ENCODE measurements at regions not wholly inside any gene's neighbourhood (a gene's known extent, or its start where the extent isn't known, plus 50 kb on each side); places are given as distances from the start of the nearest gene placed in this dataset.

- H3K27ac ChIP-seq (ENCODE audit: low read depth, low read length), result no peak overlapping the region
These were observed 465.9 kb upstream of the ATXN8OS start for GRCh38 chr13:69641773-69642172.

GRCh38 chr13:69633044-69633443 lies 474.6 kb upstream of the ATXN8OS start:
- Histone ChIP-seq H3K9me3 (ENCODE audit: control insufficient read depth, insufficient read depth, low read length) (no peaks in the 10 kb centered on the region), H3K4me1 (ENCODE audit: control insufficient read depth, low read length) (no peaks in the 10 kb centered on the region), H3K4me2 (ENCODE audit: low read length) (no peak overlapping the region), H4K20me1 (ENCODE audit: control insufficient read depth, insufficient read depth, low read depth, low read length) (no peaks in the 10 kb centered on the region), H3K9me2 (replicated peaks; ENCODE audit: control insufficient read depth, low read length) (no peaks in the 10 kb centered on the region), H3K27ac (ENCODE audit: low read depth, low read length) (no peak overlapping the region), H3K36me3 (ENCODE audit: control insufficient read depth, low read length) (no peaks in the 10 kb centered on the region), H3K4me3 (ENCODE audit: low read length) (no peak overlapping the region), H3K27me3 (ENCODE audit: control insufficient read depth, low read length) (no peaks in the 10 kb centered on the region), H3K79me2 (ENCODE audit: control insufficient read depth, low read length) (no peaks in the 10 kb centered on the region), H3F3A (ENCODE audit: control insufficient read depth, insufficient read depth) (no peaks in the 10 kb centered on the region)
- no peak for TF ChIP-seq EZH2phosphoT487 (IDR thresholded peaks at IDR 0.05; ENCODE audit: borderline replicate concordance, low read length)
- TF ChIP-seq CTCF (IDR thresholded peaks at IDR 0.05; ENCODE audit: low read depth, low read length, poor library complexity, severe bottlenecking), result no peak

More at GRCh38 chr13:69641773-69642172, 465.9 kb upstream of the ATXN8OS start:
- H3K9me2 ChIP-seq (replicated peaks; ENCODE audit: control insufficient read depth, low read length), result no peaks in the 10 kb centered on the region
- H3F3A ChIP-seq (ENCODE audit: control insufficient read depth, insufficient read depth), result no peaks in the 10 kb centered on the region
- peaks cover 5% of the 10 kb centered on the region; the same call in 1 of the 2 replicates for H3K9me3 ChIP-seq (ENCODE audit: control insufficient read depth, insufficient read depth, low read length)
- no peak overlapping the region for H3K4me2 ChIP-seq (ENCODE audit: low read length)
- no peak overlapping the region for H3K4me3 ChIP-seq (ENCODE audit: low read length)
- no peaks in the 10 kb centered on the region for H3K79me2 ChIP-seq (ENCODE audit: control insufficient read depth, low read length)
- no peaks in the 10 kb centered on the region for H3K27me3 ChIP-seq (ENCODE audit: control insufficient read depth, low read length)
- TF ChIP-seq CTCF (IDR thresholded peaks at IDR 0.05; ENCODE audit: low read depth, low read length, poor library complexity, severe bottlenecking), result no peak
- TF ChIP-seq EZH2phosphoT487 (IDR thresholded peaks at IDR 0.05; ENCODE audit: borderline replicate concordance, low read length), result no peak
- no peaks in the 10 kb centered on the region for H3K36me3 ChIP-seq (ENCODE audit: control insufficient read depth, low read length)
- no peaks in the 10 kb centered on the region for H3K4me1 ChIP-seq (ENCODE audit: control insufficient read depth, low read length)
- no peaks in the 10 kb centered on the region for H4K20me1 ChIP-seq (ENCODE audit: control insufficient read depth, insufficient read depth, low read depth, low read length)

GRCh38 chr13:69623973-69624372 lies 483.7 kb upstream of the ATXN8OS start:
- Histone ChIP-seq H3K27ac (ENCODE audit: low read depth, low read length) (no peak overlapping the region), H3F3A (ENCODE audit: control insufficient read depth, insufficient read depth) (no peaks in the 10 kb centered on the region), H3K4me1 (ENCODE audit: control insufficient read depth, low read length) (no peaks in the 10 kb centered on the region), H3K4me3 (ENCODE audit: low read length) (no peak overlapping the region), H3K9me3 (ENCODE audit: control insufficient read depth, insufficient read depth, low read length) (no peaks in the 10 kb centered on the region), H3K27me3 (ENCODE audit: control insufficient read depth, low read length) (no peaks in the 10 kb centered on the region), H3K79me2 (ENCODE audit: control insufficient read depth, low read length) (no peaks in the 10 kb centered on the region), H3K9me2 (replicated peaks; ENCODE audit: control insufficient read depth, low read length) (no peaks in the 10 kb centered on the region), H3K36me3 (ENCODE audit: control insufficient read depth, low read length) (no peaks in the 10 kb centered on the region), H3K4me2 (ENCODE audit: low read length) (no peak overlapping the region), H4K20me1 (ENCODE audit: control insufficient read depth, insufficient read depth, low read depth, low read length) (no peaks in the 10 kb centered on the region)
- TF ChIP-seq CTCF (IDR thresholded peaks at IDR 0.05; ENCODE audit: low read depth, low read length, poor library complexity, severe bottlenecking), result no peak
- no peak for TF ChIP-seq EZH2phosphoT487 (IDR thresholded peaks at IDR 0.05; ENCODE audit: borderline replicate concordance, low read length)

- no peaks in the 10 kb centered on the region for H4K20me1 ChIP-seq (ENCODE audit: control insufficient read depth, insufficient read depth, low read depth, low read length)
- H3K27ac ChIP-seq (ENCODE audit: low read depth, low read length), result no peak overlapping the region
- TF ChIP-seq CTCF (IDR thresholded peaks at IDR 0.05; ENCODE audit: low read depth, low read length, poor library complexity, severe bottlenecking) (no peak), EZH2phosphoT487 (IDR thresholded peaks at IDR 0.05; ENCODE audit: borderline replicate concordance, low read length) (no peak)
- no peaks in the 10 kb centered on the region for H3K9me3 ChIP-seq (ENCODE audit: control insufficient read depth, insufficient read depth, low read length)
- H3K36me3 ChIP-seq (ENCODE audit: control insufficient read depth, low read length), result no peaks in the 10 kb centered on the region
- H3F3A ChIP-seq (ENCODE audit: control insufficient read depth, insufficient read depth), result no peaks in the 10 kb centered on the region
- H3K4me3 ChIP-seq (ENCODE audit: low read length), result no peak overlapping the region
- H3K79me2 ChIP-seq (ENCODE audit: control insufficient read depth, low read length), result no peaks in the 10 kb centered on the region
- no peaks in the 10 kb centered on the region for H3K27me3 ChIP-seq (ENCODE audit: control insufficient read depth, low read length)
- no peak overlapping the region for H3K4me2 ChIP-seq (ENCODE audit: low read length)
- no peaks in the 10 kb centered on the region for H3K4me1 ChIP-seq (ENCODE audit: control insufficient read depth, low read length)
- no peaks in the 10 kb centered on the region for H3K9me2 ChIP-seq (replicated peaks; ENCODE audit: control insufficient read depth, low read length)
These were observed 488.0 kb upstream of the ATXN8OS start for GRCh38 chr13:69619651-69620050.

Measured in DOHH2 (cell line).